Bronchial epithelial cell (primary cell): ENCODE measurements at regions not wholly inside any gene's neighbourhood (a gene's known extent, or its start where the extent isn't known, plus 50 kb on each side); places are given as distances from the start of the nearest gene placed in this dataset.

Source experiments
- DNase-seq: peaks from one replicate; pipeline ENCODE4 v3.0.0-alpha.2; 2010; ENCODE audit warnings: low read depth
- FAIRE-seq: peaks from 2 replicates; lab custom pipeline; 2011; peaks lifted over from hg19 to GRCh38; lab: Jason Lieb, UNC
- H3K27me3 ChIP-seq: 2 replicates; pipeline ENCODE4 v1.5.1; 2011; ENCODE audit warnings: low read length; ENCODE audit not compliant: control insufficient read depth, insufficient read depth
- H3K36me3 ChIP-seq: 2 replicates; pipeline ENCODE4 v1.5.1; 2011; ENCODE audit warnings: low read length; ENCODE audit not compliant: control insufficient read depth, insufficient read depth
- H3K4me3 ChIP-seq: 2 replicates; pipeline ENCODE4 v1.5.1; 2011; ENCODE audit warnings: mild to moderate bottlenecking, low read depth, low read length, control low read depth
- CTCF ChIP-seq: IDR thresholded peaks from 2 replicates; pipeline ENCODE4 v1.5.1; 2011; ENCODE audit warnings: mild to moderate bottlenecking, moderate library complexity, low read length, control low read depth, inconsistent platforms; ENCODE audit not compliant: insufficient read depth, severe bottlenecking

- H3K36me3 ChIP-seq: no peaks in the 10 kb centered on the region
- DNase-seq (no peak), FAIRE-seq (no peak)
- H3K4me3 ChIP-seq: no peak overlapping the region
- H3K27me3 ChIP-seq: no peaks in the 10 kb centered on the region
- no peak for TF ChIP-seq CTCF
Observed at GRCh38 chr9:13431692-13432091, 152.2 kb upstream of the MPDZ start.

GRCh38 chr9:13431222-13431536 lies 151.7 kb upstream of the MPDZ start:
- FAIRE-seq: no peak

GRCh38 chr9:13430368-13431221 lies 151.1 kb upstream of the MPDZ start:
- Histone ChIP-seq H3K4me3 (no peak overlapping the region), H3K36me3 (no peaks in the 10 kb centered on the region), H3K27me3 (no peaks in the 10 kb centered on the region)
- no peak for TF ChIP-seq CTCF
- FAIRE-seq: no peak
- DNase-seq: no peak

More at GRCh38 chr9:13431222-13431536, 151.7 kb upstream of the MPDZ start:
- TF ChIP-seq CTCF: no peak
- H3K36me3 ChIP-seq: no peaks in the 10 kb centered on the region
- DNase-seq: no peak
- H3K4me3 ChIP-seq: no peak overlapping the region
- H3K27me3 ChIP-seq: no peaks in the 10 kb centered on the region

GRCh38 chr9:13429301-13430190 lies 150.1 kb upstream of the MPDZ start:
- DNase-seq (no peak), FAIRE-seq (no peak)
- no peak for TF ChIP-seq CTCF
- Histone ChIP-seq H3K36me3 (no peaks in the 10 kb centered on the region), H3K4me3 (no peak overlapping the region), H3K27me3 (no peaks in the 10 kb centered on the region)

- no peaks in the 10 kb centered on the region for H3K27me3 ChIP-seq
- no peak overlapping the region for H3K4me3 ChIP-seq
- H3K36me3 ChIP-seq: no peaks in the 10 kb centered on the region
- no peak for FAIRE-seq
- no peak for TF ChIP-seq CTCF
- no peak for DNase-seq
Observed at GRCh38 chr9:13428766-13429165, 149.3 kb upstream of the MPDZ start.
